ENCODE measurements at regions not wholly inside any gene's neighbourhood (a gene's known extent, or its start where the extent isn't known, plus 50 kb on each side); places are given as distances from the start of the nearest gene placed in this dataset.
A peak's percentile ranks its signal among the peaks of the same experiment; 100 is the strongest.

DNA sequence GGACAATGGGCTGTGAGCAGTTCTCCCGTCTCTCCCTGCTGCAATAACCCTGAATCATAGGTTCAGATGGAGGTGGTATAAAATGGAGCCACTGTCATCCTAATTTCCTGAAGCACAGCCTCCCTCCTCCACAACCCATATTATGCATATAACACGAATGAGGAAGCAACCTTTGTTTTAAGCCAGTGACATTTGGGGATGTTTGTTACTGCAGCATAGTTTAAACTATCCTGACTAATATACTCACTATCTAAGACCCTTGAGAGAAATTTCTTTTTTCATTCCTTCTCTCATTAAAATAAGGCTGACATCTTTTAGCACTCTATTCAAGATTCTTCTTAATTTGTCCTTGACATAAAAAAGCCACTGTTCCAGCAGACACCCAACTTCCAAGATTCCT lies 413.4 kb downstream of the SOX9 start:
- DNase-seq, result no peak

DNA sequence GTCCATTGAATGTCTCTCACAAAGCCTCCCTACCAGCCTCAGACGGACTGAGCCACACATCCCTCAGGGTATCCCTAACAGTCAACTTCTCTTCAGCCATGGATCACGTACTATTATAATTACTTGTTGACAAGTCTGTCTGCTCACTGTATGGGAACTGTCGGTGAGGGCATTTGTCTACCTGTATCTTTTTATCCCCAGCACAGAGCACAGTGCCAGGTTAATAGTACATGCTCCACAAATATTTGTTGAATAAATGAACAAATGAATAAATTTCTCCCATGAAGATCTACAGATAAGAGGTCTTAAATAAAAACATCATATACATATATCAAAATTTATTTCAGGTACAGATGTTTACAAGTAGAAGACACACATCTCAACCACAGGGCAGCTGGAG lies 414.0 kb downstream of the SOX9 start:
- DNase-seq, result no peak

- DNase-seq, result no peak
Measured at GRCh38 chr17:72535346-72535745, 414.5 kb downstream of the SOX9 start.

GRCh38 chr17:72535779-72536178 lies 415.0 kb downstream of the SOX9 start:
- DNase-seq, result no peak

GRCh38 chr17:72536788-72537187 lies 416.0 kb downstream of the SOX9 start:
- no peak for DNase-seq

GRCh38 chr17:72538443-72538842 lies 417.6 kb downstream of the SOX9 start:
- no peak for DNase-seq

- no peak for DNase-seq
Measured at GRCh38 chr17:72538901-72539352, 418.1 kb downstream of the SOX9 start.

GRCh38 chr17:72539981-72540897 lies 419.4 kb downstream of the SOX9 start:
- peak; percentile 48 for DNase-seq

- DNase-seq, result no peak
Measured at GRCh38 chr17:72542317-72542716, 421.5 kb downstream of the SOX9 start.

GRCh38 chr17:72545766-72546165 lies 424.9 kb downstream of the SOX9 start:
- DNase-seq, result no peak

- DNase-seq, result no peak
Measured at GRCh38 chr17:72553051-72553755, 432.4 kb downstream of the SOX9 start.

DNA sequence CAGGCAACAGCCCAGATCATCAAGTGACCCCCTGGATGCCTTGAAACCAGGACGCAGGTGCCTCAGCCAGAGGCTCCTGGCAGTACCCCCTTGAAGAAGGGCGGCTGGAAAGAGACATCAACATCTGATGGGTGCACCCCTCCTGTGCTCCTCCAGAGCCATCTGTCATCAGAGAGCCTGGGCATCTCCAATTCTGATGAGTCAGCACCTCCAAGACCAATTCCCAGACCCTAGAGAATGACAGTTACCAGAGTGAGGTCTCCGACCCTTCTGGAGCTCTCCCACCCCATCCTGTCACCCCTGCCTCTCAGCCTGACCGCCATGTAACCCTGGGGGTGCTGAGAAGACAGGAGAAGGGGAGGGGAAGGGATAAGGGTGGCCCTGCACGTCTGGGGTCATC lies 433.7 kb downstream of the SOX9 start:
- DNase-seq, result no peak

GRCh38 chr17:72555052-72555451 lies 434.2 kb downstream of the SOX9 start:
- DNase-seq, result no peak

DNA sequence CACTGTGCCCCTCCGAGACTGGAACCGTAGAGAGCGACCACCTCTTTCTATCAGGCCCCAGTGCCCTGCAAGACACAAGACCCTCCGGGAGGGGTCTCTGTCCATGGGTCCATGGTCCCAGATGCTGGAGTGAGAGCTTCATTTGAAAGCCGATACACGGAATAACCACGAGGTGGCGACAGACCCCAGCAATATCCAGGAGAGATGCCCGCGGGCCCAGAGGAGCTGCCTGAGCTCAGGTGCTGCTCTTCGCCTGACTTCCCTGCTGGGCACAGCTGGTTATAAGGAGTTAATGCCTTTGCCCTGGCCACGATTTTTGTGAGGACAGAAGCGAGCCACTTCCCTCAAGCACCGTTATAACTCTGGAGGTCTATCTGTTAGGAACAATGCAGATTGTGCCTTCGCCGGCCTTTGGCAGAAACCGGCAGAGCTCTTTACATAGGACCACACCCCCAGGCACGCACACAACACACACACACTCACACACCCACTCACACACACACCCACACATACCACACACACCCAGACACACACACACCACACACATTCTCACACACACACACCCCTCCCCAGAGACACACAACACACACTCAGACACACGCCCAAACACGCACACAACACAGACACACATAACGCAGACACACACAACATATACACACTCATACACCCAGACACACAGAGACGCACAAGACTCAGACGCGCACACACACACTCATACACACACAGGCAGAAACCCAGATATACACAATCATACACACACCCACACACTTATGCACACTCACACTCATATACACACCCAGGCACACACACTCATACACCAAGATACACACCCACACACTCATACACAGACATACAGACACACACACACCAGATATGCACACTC lies 436.4 kb downstream of the SOX9 start:
- no peak for DNase-seq

DNA sequence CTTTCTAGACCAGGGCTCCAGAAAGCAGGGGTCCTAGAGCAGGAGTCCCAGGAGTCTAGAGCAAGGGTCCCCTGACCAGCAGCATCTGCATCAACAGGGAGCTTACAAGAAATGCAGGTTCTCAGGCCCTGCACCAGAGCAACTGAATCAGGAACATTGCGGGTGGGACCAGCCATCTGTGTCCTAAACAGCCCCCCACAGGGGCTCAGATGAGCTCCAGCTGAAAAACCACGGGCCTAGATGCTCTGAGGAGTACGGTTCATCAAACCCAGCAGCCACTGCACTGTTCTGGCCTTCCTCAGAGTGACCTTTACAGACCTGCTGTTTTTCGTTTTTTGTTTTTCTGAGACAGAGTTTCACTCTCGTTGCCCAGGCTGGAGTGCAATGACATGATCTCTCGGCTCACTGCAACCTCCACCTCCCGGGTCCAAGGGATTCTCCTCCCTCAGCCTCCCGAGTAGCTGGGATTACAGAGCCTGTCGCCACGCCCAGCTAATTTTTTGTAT lies 438.2 kb downstream of the SOX9 start:
- DNase-seq, result no peak

DNA sequence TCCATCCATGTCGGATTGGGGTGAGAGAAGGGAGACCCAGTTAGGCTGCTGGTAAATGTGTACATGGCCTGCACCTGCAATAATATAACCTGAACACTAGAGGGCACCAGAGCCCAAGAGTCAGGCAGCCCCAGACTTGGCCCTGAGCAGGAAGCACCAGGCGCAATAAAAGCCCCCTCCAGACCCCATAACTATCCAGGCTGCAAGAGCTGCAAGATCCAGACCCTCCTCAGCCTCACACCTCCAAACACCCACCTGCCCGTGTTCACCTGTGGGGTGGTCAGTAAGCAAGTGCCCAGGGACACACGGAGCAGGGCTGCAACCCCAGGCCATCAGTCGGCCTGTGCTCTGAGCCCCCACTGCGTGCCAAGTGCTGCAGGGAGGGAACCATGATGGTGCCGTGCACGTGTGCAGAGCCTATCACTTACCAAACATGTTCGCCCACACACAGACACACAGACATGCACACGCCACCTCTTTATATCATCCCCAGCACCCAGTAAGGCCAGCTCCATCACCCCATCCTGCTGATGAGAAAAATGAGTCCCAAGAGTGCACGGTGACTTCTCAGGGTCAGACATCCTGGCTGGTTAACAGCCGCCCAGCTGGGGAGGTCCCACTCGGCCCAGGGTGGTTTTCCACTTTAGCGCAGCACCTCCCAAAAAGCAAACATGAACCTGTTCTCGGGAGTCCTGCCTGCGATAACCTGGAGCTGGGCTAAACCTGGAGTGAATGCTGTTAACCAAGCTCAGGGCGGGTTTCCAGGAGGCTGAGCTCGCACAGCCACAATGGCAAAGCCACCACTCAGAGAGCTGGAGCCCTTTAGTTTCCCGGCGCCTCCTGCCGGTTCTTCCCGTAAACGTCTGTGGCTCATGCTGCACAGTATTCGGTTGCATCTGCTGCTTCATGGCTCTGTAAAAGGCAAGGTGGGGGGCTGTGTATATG lies 439.8 kb downstream of the SOX9 start:
- DNase-seq, result no peak

DNA sequence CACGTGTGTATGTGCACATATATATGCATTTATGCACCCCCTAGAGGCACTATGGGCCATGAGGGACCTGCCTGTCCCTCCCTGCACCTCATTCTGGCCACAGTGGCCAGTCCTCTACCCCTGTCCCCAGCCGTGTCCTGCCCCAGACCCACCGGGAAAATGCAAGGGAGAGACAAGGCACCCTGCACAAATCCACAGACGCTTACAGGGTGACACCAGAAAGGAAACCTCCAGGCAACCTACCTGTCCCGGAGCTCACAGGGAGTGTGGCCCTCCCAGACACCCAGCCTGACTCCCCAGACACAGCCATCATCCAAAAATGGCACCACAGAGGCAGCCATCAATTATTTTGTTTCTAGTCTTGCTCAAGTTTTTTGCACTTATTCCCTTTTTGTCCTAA lies 440.4 kb downstream of the SOX9 start:
- DNase-seq, result no peak

- DNase-seq, result no peak
Measured at GRCh38 chr17:72561680-72562079, 440.9 kb downstream of the SOX9 start.

GRCh38 chr17:72562615-72563188 lies 441.9 kb downstream of the SOX9 start:
- no peak for DNase-seq

GRCh38 chr17:72563952-72564351 lies 443.1 kb downstream of the SOX9 start:
- no peak for DNase-seq

DNA sequence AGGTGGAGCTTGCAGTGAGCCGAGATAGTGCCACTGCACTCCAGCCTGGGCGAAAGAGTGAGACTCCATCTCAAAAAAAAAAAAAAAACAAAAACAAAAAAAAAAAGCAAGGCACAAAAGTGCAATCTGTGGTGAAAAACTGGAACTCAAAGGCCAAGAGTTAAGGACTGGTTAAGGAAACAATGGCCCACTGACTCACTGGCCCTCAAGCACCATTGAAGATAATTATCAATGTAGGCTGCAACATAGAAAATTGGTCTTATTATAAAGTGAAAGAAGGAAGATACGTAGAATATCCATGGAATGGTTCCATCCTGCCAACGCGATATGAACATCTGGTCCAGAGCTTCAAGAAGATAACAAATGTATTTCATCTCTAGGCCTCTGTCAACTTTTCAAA lies 444.2 kb downstream of the SOX9 start:
- DNase-seq, result no peak

Measured in cortex of kidney (tissue), 1 donor.